ENCODE measurements at regions not wholly inside any gene's neighbourhood (a gene's known extent, or its start where the extent isn't known, plus 50 kb on each side); places are given as distances from the start of the nearest gene placed in this dataset.
A peak's percentile ranks its signal among the peaks of the same experiment; 100 is the strongest.
"Not testable (repeated sequence)": the region's sequence is repeated elsewhere in the genome, so short reads cannot be mapped to it uniquely, and the experiment has no call there.

DNA sequence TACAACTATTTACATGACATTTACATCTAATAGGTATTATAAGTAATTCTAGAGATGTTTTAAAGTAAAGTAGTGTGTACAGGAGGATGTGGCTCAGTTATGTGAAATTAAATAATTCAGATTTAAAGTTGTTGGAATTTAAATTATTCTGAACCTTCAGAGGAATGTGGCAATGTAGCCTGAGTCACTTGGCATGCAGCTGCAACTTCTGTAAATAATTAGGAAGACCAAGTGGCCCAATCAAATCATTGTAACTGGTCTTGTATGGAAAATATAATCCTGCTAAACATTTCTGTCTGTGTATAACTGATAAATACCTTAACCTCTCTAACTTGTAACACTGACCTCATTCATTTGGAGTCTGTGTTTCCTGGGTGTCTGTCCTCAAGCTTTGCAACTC lies 828.9 kb downstream of the GLUD2 start:
- Histone ChIP-seq H3K79me1 (ENCODE audit: low read length) (no peaks in the 10 kb centered on the region), H2BK12ac (ENCODE audit: low read length) (no peak overlapping the region), H3K27me3 (ENCODE audit: insufficient read depth, low read length) (no peaks in the 10 kb centered on the region), H2BK5ac (ENCODE audit: low read depth, low read length, poor library complexity) (no peak overlapping the region), H4K8ac (ENCODE audit: low read depth, low read length) (no peak overlapping the region), H3K36me3 (ENCODE audit: control insufficient read depth in 1 of 2, insufficient read depth in 2 of 2, low read length in 2 of 2) (no peaks in the 10 kb centered on the region), H3K9me3 (ENCODE audit: insufficient read depth, low read depth, low read length) (no peaks in the 10 kb centered on the region), H4K91ac (ENCODE audit: low read depth, low read length) (no peak overlapping the region), H3K27ac (ENCODE audit: low read depth, low read length) (no peak overlapping the region), H3K9ac (ENCODE audit: low read length) (no peak overlapping the region), H3K79me2 (ENCODE audit: control insufficient read depth, insufficient read depth, low read length, poor library complexity) (no peaks in the 10 kb centered on the region), H3K14ac (ENCODE audit: low read length) (no peak overlapping the region), H2AK5ac (ENCODE audit: low read length) (no peak overlapping the region), H3K4ac (ENCODE audit: low read depth, low read length) (no peak overlapping the region), H2AFZ (ENCODE audit: insufficient read depth, low read length, poor library complexity) (no peak overlapping the region), H2BK120ac (ENCODE audit: insufficient read depth, low read length, poor library complexity) (no peak overlapping the region), H3K4me2 (ENCODE audit: low read length) (no peak overlapping the region), H4K12ac (ENCODE audit: low read depth, low read length) (no peak overlapping the region), H3K18ac (ENCODE audit: low read length) (no peak overlapping the region), H3K4me3 (ENCODE audit: low read depth, low read length) (no peak overlapping the region), H3K4me1 (ENCODE audit: control insufficient read depth in 1 of 2, insufficient read depth in 2 of 2, low read length in 2 of 2) (no peaks in the 10 kb centered on the region), H3K23ac (ENCODE audit: low read length) (no peak overlapping the region)
- peak in 1 of 2 donors; percentile 0 for DNase-seq

DNA sequence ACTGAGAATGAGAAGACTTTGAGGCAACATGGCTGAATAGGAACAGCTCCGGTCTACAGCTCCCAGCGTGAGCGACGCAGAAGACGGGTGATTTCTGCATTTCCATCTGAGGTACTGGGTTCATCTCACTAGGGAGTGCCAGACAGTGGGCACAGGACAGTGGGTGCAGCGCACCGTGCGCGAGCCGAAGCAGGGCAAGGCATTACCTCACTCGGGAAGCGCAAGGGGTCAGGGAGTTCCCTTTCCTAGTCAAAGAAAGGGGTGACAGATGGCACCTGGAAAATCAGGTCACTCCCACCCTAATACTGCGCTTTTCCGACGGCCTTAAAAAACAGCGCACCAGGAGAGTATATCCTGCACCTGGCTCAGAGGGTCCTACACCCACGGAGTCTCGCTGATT lies 829.9 kb downstream of the GLUD2 start:
- H3K4me3 ChIP-seq (ENCODE audit: low read depth, low read length), result not testable (repeated sequence)

DNA sequence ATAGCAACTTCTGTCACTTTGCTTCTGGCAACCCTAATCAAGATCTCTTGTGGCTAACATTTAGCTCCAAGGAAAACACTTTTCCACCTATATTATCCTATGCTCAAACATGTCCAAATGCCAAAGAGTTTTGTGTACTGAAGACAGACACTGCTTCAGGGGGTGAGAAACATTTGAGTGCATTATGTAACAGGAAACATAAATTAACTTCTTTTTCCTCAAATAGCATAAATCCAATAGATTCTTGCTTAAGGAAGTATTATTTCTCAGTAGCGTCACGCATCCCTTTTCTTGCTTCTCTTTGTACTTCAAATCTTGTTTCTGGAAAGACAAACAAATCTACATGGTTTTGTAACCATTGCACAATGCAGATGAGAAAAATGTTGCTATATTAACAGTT lies 839.1 kb downstream of the GLUD2 start:
- Histone ChIP-seq H2BK120ac (ENCODE audit: insufficient read depth, low read length, poor library complexity) (no peak overlapping the region), H3K4me3 (ENCODE audit: low read depth, low read length) (no peak overlapping the region), H4K12ac (ENCODE audit: low read depth, low read length) (no peak overlapping the region), H2BK5ac (ENCODE audit: low read depth, low read length, poor library complexity) (no peak overlapping the region), H2BK12ac (ENCODE audit: low read length) (no peak overlapping the region), H2AK5ac (ENCODE audit: low read length) (no peak overlapping the region), H4K8ac (ENCODE audit: low read depth, low read length) (no peak overlapping the region), H3K79me1 (ENCODE audit: low read length) (no peaks in the 10 kb centered on the region), H3K27me3 (ENCODE audit: insufficient read depth, low read length) (no peaks in the 10 kb centered on the region), H3K9me3 (ENCODE audit: insufficient read depth, low read depth, low read length) (no peaks in the 10 kb centered on the region), H3K27ac (ENCODE audit: low read depth, low read length) (no peak overlapping the region), H3K4ac (ENCODE audit: low read depth, low read length) (no peak overlapping the region), H3K4me2 (ENCODE audit: low read length) (no peak overlapping the region), H3K23ac (ENCODE audit: low read length) (no peak overlapping the region), H3K18ac (ENCODE audit: low read length) (no peak overlapping the region), H3K79me2 (ENCODE audit: control insufficient read depth, insufficient read depth, low read length, poor library complexity) (no peaks in the 10 kb centered on the region), H3K4me1 (ENCODE audit: control insufficient read depth in 1 of 2, insufficient read depth in 2 of 2, low read length in 2 of 2) (no peaks in the 10 kb centered on the region), H3K9ac (ENCODE audit: low read length) (no peak overlapping the region), H4K91ac (ENCODE audit: low read depth, low read length) (no peak overlapping the region), H3K14ac (ENCODE audit: low read length) (no peak overlapping the region), H2AFZ (ENCODE audit: insufficient read depth, low read length, poor library complexity) (no peak overlapping the region), H3K36me3 (ENCODE audit: control insufficient read depth in 1 of 2, insufficient read depth in 2 of 2, low read length in 2 of 2) (no peaks in the 10 kb centered on the region)
- no peak for DNase-seq
- no CpG with 5 or more reads among the region's 2 CpGs for WGBS (ENCODE audit: extremely low coverage, insufficient coverage, insufficient read length)

More for the DNA sequence above, 829.9 kb downstream of the GLUD2 start:
- H3K9me3 ChIP-seq (ENCODE audit: insufficient read depth, low read depth, low read length); H4K8ac ChIP-seq (ENCODE audit: low read depth, low read length); H3K27ac ChIP-seq (ENCODE audit: low read depth, low read length); H3K14ac ChIP-seq (ENCODE audit: low read length); H3K36me3 ChIP-seq (ENCODE audit: control insufficient read depth in 1 of 2, insufficient read depth in 2 of 2, low read length in 2 of 2); H3K79me1 ChIP-seq (ENCODE audit: low read length); H2AFZ ChIP-seq (ENCODE audit: insufficient read depth, low read length, poor library complexity); H3K79me2 ChIP-seq (ENCODE audit: control insufficient read depth, insufficient read depth, low read length, poor library complexity); H3K23ac ChIP-seq (ENCODE audit: low read length); DNase-seq; H2AK5ac ChIP-seq (ENCODE audit: low read length); H2BK120ac ChIP-seq (ENCODE audit: insufficient read depth, low read length, poor library complexity); H3K4ac ChIP-seq (ENCODE audit: low read depth, low read length); H4K12ac ChIP-seq (ENCODE audit: low read depth, low read length); H3K9ac ChIP-seq (ENCODE audit: low read length); H2BK5ac ChIP-seq (ENCODE audit: low read depth, low read length, poor library complexity); H4K91ac ChIP-seq (ENCODE audit: low read depth, low read length); H3K4me2 ChIP-seq (ENCODE audit: low read length); H3K27me3 ChIP-seq (ENCODE audit: insufficient read depth, low read length); H3K18ac ChIP-seq (ENCODE audit: low read length); H3K4me1 ChIP-seq (ENCODE audit: control insufficient read depth in 1 of 2, insufficient read depth in 2 of 2, low read length in 2 of 2); H2BK12ac ChIP-seq (ENCODE audit: low read length): not testable (repeated sequence)
- WGBS (ENCODE audit: extremely low coverage, insufficient coverage, insufficient read length), result no CpG with 5 or more reads among the region's 18 CpGs

DNA sequence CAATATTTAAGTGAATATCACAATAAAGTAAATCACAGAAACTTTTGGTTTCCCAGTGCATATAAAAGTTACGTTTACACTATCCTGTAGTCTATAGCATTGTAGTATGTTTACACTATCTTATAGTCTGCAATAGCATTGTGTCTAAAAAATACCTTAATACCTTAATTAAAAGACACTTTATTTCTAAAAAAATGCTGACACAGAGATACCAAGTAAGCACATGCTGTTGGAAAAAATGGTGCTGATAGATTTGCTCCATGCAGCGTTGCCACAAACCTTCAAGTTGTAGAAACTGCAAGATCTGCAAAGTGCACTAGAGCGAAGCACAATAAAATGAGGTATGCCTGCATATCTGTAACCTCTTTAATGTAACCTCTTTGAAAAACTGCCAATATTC lies 847.3 kb downstream of the GLUD2 start:
- H3K14ac ChIP-seq (ENCODE audit: low read length), result no peak overlapping the region
- no peak overlapping the region for H3K4me3 ChIP-seq (ENCODE audit: low read depth, low read length)
- H3K4me2 ChIP-seq (ENCODE audit: low read length), result no peak overlapping the region
- H3K79me2 ChIP-seq (ENCODE audit: control insufficient read depth, insufficient read depth, low read length, poor library complexity), result no peaks in the 10 kb centered on the region
- H4K12ac ChIP-seq (ENCODE audit: low read depth, low read length), result no peak overlapping the region
- no peaks in the 10 kb centered on the region for H3K36me3 ChIP-seq (ENCODE audit: control insufficient read depth in 1 of 2, insufficient read depth in 2 of 2, low read length in 2 of 2)
- H4K8ac ChIP-seq (ENCODE audit: low read depth, low read length), result no peak overlapping the region
- H3K9ac ChIP-seq (ENCODE audit: low read length), result no peak overlapping the region
- no peak overlapping the region for H2AFZ ChIP-seq (ENCODE audit: insufficient read depth, low read length, poor library complexity)
- no peaks in the 10 kb centered on the region for H3K27me3 ChIP-seq (ENCODE audit: insufficient read depth, low read length)
- no peaks in the 10 kb centered on the region for H3K79me1 ChIP-seq (ENCODE audit: low read length)
- DNase-seq, result no peak
- no peaks in the 10 kb centered on the region for H3K9me3 ChIP-seq (ENCODE audit: insufficient read depth, low read depth, low read length)
- no peak overlapping the region for H2BK5ac ChIP-seq (ENCODE audit: low read depth, low read length, poor library complexity)
- no peak overlapping the region for H2BK12ac ChIP-seq (ENCODE audit: low read length)
- H2BK120ac ChIP-seq (ENCODE audit: insufficient read depth, low read length, poor library complexity), result no peak overlapping the region
- no peak overlapping the region for H3K18ac ChIP-seq (ENCODE audit: low read length)
- H3K27ac ChIP-seq (ENCODE audit: low read depth, low read length), result no peak overlapping the region
- no peak overlapping the region for H2AK5ac ChIP-seq (ENCODE audit: low read length)
- no peak overlapping the region for H3K4ac ChIP-seq (ENCODE audit: low read depth, low read length)
- no peak overlapping the region for H4K91ac ChIP-seq (ENCODE audit: low read depth, low read length)
- H3K4me1 ChIP-seq (ENCODE audit: control insufficient read depth in 1 of 2, insufficient read depth in 2 of 2, low read length in 2 of 2), result no peaks in the 10 kb centered on the region
- no CpG with 5 or more reads among the region's 3 CpGs for WGBS (ENCODE audit: extremely low coverage, insufficient coverage, insufficient read length)
- no peak overlapping the region for H3K23ac ChIP-seq (ENCODE audit: low read length)

DNA sequence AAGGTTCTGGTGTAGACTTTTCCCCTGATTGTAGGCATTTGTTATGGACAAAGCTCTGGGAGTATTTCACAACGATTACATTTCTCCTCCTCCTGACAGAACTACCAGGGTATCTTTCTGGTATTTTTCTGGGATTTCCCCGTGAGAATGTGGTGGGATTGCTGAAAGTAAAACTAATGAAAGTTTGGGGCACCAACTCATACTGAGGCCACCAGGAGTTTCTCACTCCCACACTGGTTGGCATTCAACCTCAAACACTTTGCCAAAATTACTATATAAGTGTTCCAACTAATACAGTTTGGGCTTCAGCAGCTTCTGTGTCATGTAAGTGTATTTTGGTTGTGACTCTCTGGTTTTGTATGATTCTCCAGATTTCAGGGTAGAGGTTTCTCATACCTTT lies 855.1 kb downstream of the GLUD2 start:
- Histone ChIP-seq H3K18ac (ENCODE audit: low read length) (no peak overlapping the region), H3K27me3 (ENCODE audit: insufficient read depth, low read length) (no peaks in the 10 kb centered on the region), H3K14ac (ENCODE audit: low read length) (no peak overlapping the region), H2BK12ac (ENCODE audit: low read length) (no peak overlapping the region), H2BK120ac (ENCODE audit: insufficient read depth, low read length, poor library complexity) (no peak overlapping the region), H3K27ac (ENCODE audit: low read depth, low read length) (no peak overlapping the region), H4K12ac (ENCODE audit: low read depth, low read length) (no peak overlapping the region), H2BK5ac (ENCODE audit: low read depth, low read length, poor library complexity) (no peak overlapping the region), H3K79me2 (ENCODE audit: control insufficient read depth, insufficient read depth, low read length, poor library complexity) (no peaks in the 10 kb centered on the region), H4K8ac (ENCODE audit: low read depth, low read length) (no peak overlapping the region), H3K36me3 (ENCODE audit: control insufficient read depth in 1 of 2, insufficient read depth in 2 of 2, low read length in 2 of 2) (no peaks in the 10 kb centered on the region), H3K9me3 (ENCODE audit: insufficient read depth, low read depth, low read length) (no peaks in the 10 kb centered on the region), H3K4ac (ENCODE audit: low read depth, low read length) (no peak overlapping the region), H2AFZ (ENCODE audit: insufficient read depth, low read length, poor library complexity) (no peak overlapping the region), H3K4me3 (ENCODE audit: low read depth, low read length) (no peak overlapping the region), H3K9ac (ENCODE audit: low read length) (no peak overlapping the region), H2AK5ac (ENCODE audit: low read length) (no peak overlapping the region), H3K4me2 (ENCODE audit: low read length) (no peak overlapping the region), H3K23ac (ENCODE audit: low read length) (no peak overlapping the region), H3K79me1 (ENCODE audit: low read length) (no peaks in the 10 kb centered on the region), H4K91ac (ENCODE audit: low read depth, low read length) (no peak overlapping the region), H3K4me1 (ENCODE audit: control insufficient read depth in 1 of 2, insufficient read depth in 2 of 2, low read length in 2 of 2) (no peaks in the 10 kb centered on the region)
- no CpG with 5 or more reads among the region's 2 CpGs for WGBS (ENCODE audit: extremely low coverage, insufficient coverage, insufficient read length)
- no peak for DNase-seq
